ENCODE measurements at regions not wholly inside any gene's neighbourhood (a gene's known extent, or its start where the extent isn't known, plus 50 kb on each side); places are given as distances from the start of the nearest gene placed in this dataset.

- H3K4me3 ChIP-seq (ENCODE audit: low read depth, low read length) = no peak overlapping the region
- H3K4me1 ChIP-seq (ENCODE audit: control insufficient read depth, insufficient read depth, low read length) = no peaks in the 10 kb centered on the region
- peaks cover 11% of the 10 kb centered on the region for H3K9me3 ChIP-seq (ENCODE audit: control insufficient read depth, insufficient read depth, low read length)
- H3K9ac ChIP-seq (ENCODE audit: low read depth, low read length) = no peak overlapping the region
- H3K27me3 ChIP-seq (ENCODE audit: control insufficient read depth, insufficient read depth, low read length) = no peaks in the 10 kb centered on the region; the same call in 1 of the 2 replicates
- no peak overlapping the region for H3K27ac ChIP-seq (ENCODE audit: low read depth, low read length)
- no peaks in the 10 kb centered on the region for H3K36me3 ChIP-seq (ENCODE audit: control insufficient read depth, insufficient read depth, low read length)
Observed at GRCh38 chr6:166106076-166106686, 61.5 kb downstream of the TBXT start.

GRCh38 chr6:166105341-166106075 lies 62.1 kb downstream of the TBXT start:
- Histone ChIP-seq H3K27me3 (ENCODE audit: control insufficient read depth, insufficient read depth, low read length) (no peaks in the 10 kb centered on the region; the same call in 1 of the 2 replicates), H3K4me3 (ENCODE audit: low read depth, low read length) (no peak overlapping the region), H3K27ac (ENCODE audit: low read depth, low read length) (no peak overlapping the region), H3K9me3 (ENCODE audit: control insufficient read depth, insufficient read depth, low read length) (peaks cover 13% of the 10 kb centered on the region), H3K36me3 (ENCODE audit: control insufficient read depth, insufficient read depth, low read length) (no peaks in the 10 kb centered on the region), H3K4me1 (ENCODE audit: control insufficient read depth, insufficient read depth, low read length) (no peaks in the 10 kb centered on the region), H3K9ac (ENCODE audit: low read depth, low read length) (no peak overlapping the region)

- H3K4me1 ChIP-seq (ENCODE audit: control insufficient read depth, insufficient read depth, low read length) = no peaks in the 10 kb centered on the region
- no peak overlapping the region for H3K27ac ChIP-seq (ENCODE audit: low read depth, low read length)
- no peaks in the 10 kb centered on the region; the same call in 1 of the 2 replicates for H3K27me3 ChIP-seq (ENCODE audit: control insufficient read depth, insufficient read depth, low read length)
- peaks cover 13% of the 10 kb centered on the region for H3K9me3 ChIP-seq (ENCODE audit: control insufficient read depth, insufficient read depth, low read length)
- no peaks in the 10 kb centered on the region for H3K36me3 ChIP-seq (ENCODE audit: control insufficient read depth, insufficient read depth, low read length)
- no peak overlapping the region for H3K9ac ChIP-seq (ENCODE audit: low read depth, low read length)
- no peak overlapping the region for H3K4me3 ChIP-seq (ENCODE audit: low read depth, low read length)
Observed at GRCh38 chr6:166104872-166105271, 62.8 kb downstream of the TBXT start.

GRCh38 chr6:166104107-166104506 lies 63.5 kb downstream of the TBXT start:
- no peak overlapping the region for H3K9ac ChIP-seq (ENCODE audit: low read depth, low read length)
- no peaks in the 10 kb centered on the region for H3K4me1 ChIP-seq (ENCODE audit: control insufficient read depth, insufficient read depth, low read length)
- H3K9me3 ChIP-seq (ENCODE audit: control insufficient read depth, insufficient read depth, low read length) = peaks cover 13% of the 10 kb centered on the region
- no peak overlapping the region for H3K4me3 ChIP-seq (ENCODE audit: low read depth, low read length)
- H3K27me3 ChIP-seq (ENCODE audit: control insufficient read depth, insufficient read depth, low read length) = no peaks in the 10 kb centered on the region; the same call in 1 of the 2 replicates
- no peak overlapping the region for H3K27ac ChIP-seq (ENCODE audit: low read depth, low read length)
- H3K36me3 ChIP-seq (ENCODE audit: control insufficient read depth, insufficient read depth, low read length) = no peaks in the 10 kb centered on the region

GRCh38 chr6:166101819-166102419 lies 65.7 kb downstream of the TBXT start:
- Histone ChIP-seq H3K27me3 (ENCODE audit: control insufficient read depth, insufficient read depth, low read length) (no peaks in the 10 kb centered on the region; the same call in 1 of the 2 replicates), H3K36me3 (ENCODE audit: control insufficient read depth, insufficient read depth, low read length) (no peaks in the 10 kb centered on the region), H3K27ac (ENCODE audit: low read depth, low read length) (no peak overlapping the region), H3K4me3 (ENCODE audit: low read depth, low read length) (no peak overlapping the region), H3K4me1 (ENCODE audit: control insufficient read depth, insufficient read depth, low read length) (no peaks in the 10 kb centered on the region), H3K9me3 (ENCODE audit: control insufficient read depth, insufficient read depth, low read length) (peaks cover 13% of the 10 kb centered on the region), H3K9ac (ENCODE audit: low read depth, low read length) (no peak overlapping the region)

- no peak overlapping the region for H3K27ac ChIP-seq (ENCODE audit: low read depth, low read length)
- H3K9me3 ChIP-seq (ENCODE audit: control insufficient read depth, insufficient read depth, low read length) = peaks cover 13% of the 10 kb centered on the region
- no peaks in the 10 kb centered on the region for H3K36me3 ChIP-seq (ENCODE audit: control insufficient read depth, insufficient read depth, low read length)
- peak overlapping the region; percentile 63 for H3K4me3 ChIP-seq (ENCODE audit: low read depth, low read length)
- H3K27me3 ChIP-seq (ENCODE audit: control insufficient read depth, insufficient read depth, low read length) = no peaks in the 10 kb centered on the region
- H3K4me1 ChIP-seq (ENCODE audit: control insufficient read depth, insufficient read depth, low read length) = no peaks in the 10 kb centered on the region
- no peak overlapping the region for H3K9ac ChIP-seq (ENCODE audit: low read depth, low read length)
Observed at GRCh38 chr6:166097914-166098522, 69.6 kb downstream of the TBXT start.

- Histone ChIP-seq H3K36me3 (ENCODE audit: control insufficient read depth, insufficient read depth, low read length) (no peaks in the 10 kb centered on the region), H3K9ac (ENCODE audit: low read depth, low read length) (no peak overlapping the region)
Observed at GRCh38 chr6:166087852-166088251, 79.8 kb downstream of the TBXT start.

GRCh38 chr6:166087246-166087645 lies 80.4 kb downstream of the TBXT start:
- Histone ChIP-seq H3K27ac (ENCODE audit: low read depth, low read length) (no peak overlapping the region), H3K27me3 (ENCODE audit: control insufficient read depth, insufficient read depth, low read length) (no peaks in the 10 kb centered on the region), H3K9ac (ENCODE audit: low read depth, low read length) (no peak overlapping the region), H3K36me3 (ENCODE audit: control insufficient read depth, insufficient read depth, low read length) (no peaks in the 10 kb centered on the region), H3K4me3 (ENCODE audit: low read depth, low read length) (no peak overlapping the region), H3K4me1 (ENCODE audit: control insufficient read depth, insufficient read depth, low read length) (no peaks in the 10 kb centered on the region), H3K9me3 (ENCODE audit: control insufficient read depth, insufficient read depth, low read length) (no peaks in the 10 kb centered on the region)

More at GRCh38 chr6:166087852-166088251, 79.8 kb downstream of the TBXT start:
- Histone ChIP-seq H3K27me3 (ENCODE audit: control insufficient read depth, insufficient read depth, low read length) (no peaks in the 10 kb centered on the region), H3K9me3 (ENCODE audit: control insufficient read depth, insufficient read depth, low read length) (no peaks in the 10 kb centered on the region), H3K27ac (ENCODE audit: low read depth, low read length) (no peak overlapping the region), H3K4me1 (ENCODE audit: control insufficient read depth, insufficient read depth, low read length) (no peaks in the 10 kb centered on the region), H3K4me3 (ENCODE audit: low read depth, low read length) (no peak overlapping the region)

GRCh38 chr6:166085500-166085899 lies 82.2 kb downstream of the TBXT start:
- no peak overlapping the region for H3K9ac ChIP-seq (ENCODE audit: low read depth, low read length)
- H3K27ac ChIP-seq (ENCODE audit: low read depth, low read length) = no peak overlapping the region
- H3K36me3 ChIP-seq (ENCODE audit: control insufficient read depth, insufficient read depth, low read length) = no peaks in the 10 kb centered on the region
- H3K4me3 ChIP-seq (ENCODE audit: low read depth, low read length) = no peak overlapping the region
- no peaks in the 10 kb centered on the region for H3K27me3 ChIP-seq (ENCODE audit: control insufficient read depth, insufficient read depth, low read length)
- H3K4me1 ChIP-seq (ENCODE audit: control insufficient read depth, insufficient read depth, low read length) = no peaks in the 10 kb centered on the region
- no peaks in the 10 kb centered on the region for H3K9me3 ChIP-seq (ENCODE audit: control insufficient read depth, insufficient read depth, low read length)

GRCh38 chr6:166084951-166085350 lies 82.7 kb downstream of the TBXT start:
- no peak overlapping the region for H3K27ac ChIP-seq (ENCODE audit: low read depth, low read length)
- no peaks in the 10 kb centered on the region for H3K36me3 ChIP-seq (ENCODE audit: control insufficient read depth, insufficient read depth, low read length)
- H3K4me3 ChIP-seq (ENCODE audit: low read depth, low read length) = no peak overlapping the region
- no peaks in the 10 kb centered on the region for H3K27me3 ChIP-seq (ENCODE audit: control insufficient read depth, insufficient read depth, low read length)
- H3K9ac ChIP-seq (ENCODE audit: low read depth, low read length) = no peak overlapping the region
- H3K4me1 ChIP-seq (ENCODE audit: control insufficient read depth, insufficient read depth, low read length) = no peaks in the 10 kb centered on the region
- no peaks in the 10 kb centered on the region for H3K9me3 ChIP-seq (ENCODE audit: control insufficient read depth, insufficient read depth, low read length)

- Histone ChIP-seq H3K4me3 (ENCODE audit: low read depth, low read length) (no peak overlapping the region), H3K4me1 (ENCODE audit: control insufficient read depth, insufficient read depth, low read length) (no peaks in the 10 kb centered on the region), H3K9me3 (ENCODE audit: control insufficient read depth, insufficient read depth, low read length) (no peaks in the 10 kb centered on the region), H3K27ac (ENCODE audit: low read depth, low read length) (no peak overlapping the region), H3K36me3 (ENCODE audit: control insufficient read depth, insufficient read depth, low read length) (no peaks in the 10 kb centered on the region), H3K27me3 (ENCODE audit: control insufficient read depth, insufficient read depth, low read length) (no peaks in the 10 kb centered on the region), H3K9ac (ENCODE audit: low read depth, low read length) (no peak overlapping the region)
Observed at GRCh38 chr6:166079841-166080240, 87.8 kb downstream of the TBXT start.
